ENCODE measurements at regions not wholly inside any gene's neighbourhood (a gene's known extent, or its start where the extent isn't known, plus 50 kb on each side); places are given as distances from the start of the nearest gene placed in this dataset.

GRCh38 chr5:92885950-92886349, 695.1 kb downstream of the NR2F1-AS1 start:
- no peak for DNase-seq (ENCODE audit: low read depth)
- no peak overlapping the region for H3K4me3 ChIP-seq (ENCODE audit: control insufficient read depth, low read depth, low read length)
- TF ChIP-seq CTCF (IDR thresholded peaks at IDR 0.05; ENCODE audit: control insufficient read depth, insufficient read depth, low read depth, low read length, missing control alignments), result no peak

GRCh38 chr5:92884469-92884868, 696.5 kb downstream of the NR2F1-AS1 start:
- no peak overlapping the region for H3K4me3 ChIP-seq (ENCODE audit: control insufficient read depth, low read depth, low read length)
- DNase-seq (ENCODE audit: low read depth), result no peak
- no peak for TF ChIP-seq CTCF (IDR thresholded peaks at IDR 0.05; ENCODE audit: control insufficient read depth, insufficient read depth, low read depth, low read length, missing control alignments)

GRCh38 chr5:92879806-92880543, 701.0 kb downstream of the NR2F1-AS1 start:
- TF ChIP-seq CTCF (IDR thresholded peaks at IDR 0.05; ENCODE audit: control insufficient read depth, insufficient read depth, low read depth, low read length, missing control alignments), result no peak
- H3K4me3 ChIP-seq (ENCODE audit: control insufficient read depth, low read depth, low read length), result no peak overlapping the region
- DNase-seq (ENCODE audit: low read depth), result no peak

GRCh38 chr5:92874790-92875189, 706.2 kb downstream of the NR2F1-AS1 start:
- no peak for TF ChIP-seq CTCF (IDR thresholded peaks at IDR 0.05; ENCODE audit: control insufficient read depth, insufficient read depth, low read depth, low read length, missing control alignments)
- DNase-seq (ENCODE audit: low read depth), result no peak
- no peak overlapping the region for H3K4me3 ChIP-seq (ENCODE audit: control insufficient read depth, low read depth, low read length)

- H3K4me3 ChIP-seq (ENCODE audit: control insufficient read depth, low read depth, low read length), result no peak overlapping the region
- TF ChIP-seq CTCF (IDR thresholded peaks at IDR 0.05; ENCODE audit: control insufficient read depth, insufficient read depth, low read depth, low read length, missing control alignments), result no peak
- DNase-seq (ENCODE audit: low read depth), result no peak
These were observed 712.6 kb downstream of the NR2F1-AS1 start for GRCh38 chr5:92868442-92868841.

GRCh38 chr5:92864591-92864990, 716.4 kb downstream of the NR2F1-AS1 start:
- no peak for DNase-seq (ENCODE audit: low read depth)

More at GRCh38 chr5:92864591-92864990, 716.4 kb downstream of the NR2F1-AS1 start:
- TF ChIP-seq CTCF (IDR thresholded peaks at IDR 0.05; ENCODE audit: control insufficient read depth, insufficient read depth, low read depth, low read length, missing control alignments), result no peak
- no peak overlapping the region for H3K4me3 ChIP-seq (ENCODE audit: control insufficient read depth, low read depth, low read length)

Data from AG09309 (cell line).